ENCODE measurements at regions not wholly inside any gene's neighbourhood (a gene's known extent, or its start where the extent isn't known, plus 50 kb on each side); places are given as distances from the start of the nearest gene placed in this dataset.

DNA sequence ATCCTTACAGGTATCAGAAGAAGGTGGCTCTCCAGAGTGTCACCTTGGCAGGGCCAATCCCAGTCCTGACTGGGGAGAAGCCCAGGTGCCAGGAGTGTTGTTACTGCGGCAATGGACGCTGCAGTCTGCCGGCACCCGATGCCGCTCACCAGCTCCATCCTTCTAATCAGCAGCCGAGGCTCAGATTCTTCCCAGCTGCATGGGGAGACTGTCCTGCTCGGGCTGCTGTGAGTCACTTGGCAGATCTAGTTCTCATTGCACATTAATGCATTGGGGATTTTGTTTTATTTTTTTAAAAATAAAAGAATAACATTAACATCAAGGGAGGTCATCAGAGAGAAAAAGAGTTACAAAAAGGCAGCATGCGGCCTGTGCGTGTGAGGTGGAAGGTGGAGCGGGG lies 115.8 kb downstream of the MTX3 start:
- Histone ChIP-seq H3K4me1 (ENCODE audit: control insufficient read depth, extremely low read depth, insufficient read depth, low read length) (no peaks in the 10 kb centered on the region), H3K27ac (ENCODE audit: control insufficient read depth, insufficient read depth, low read length) (no peak overlapping the region), H3K79me2 (ENCODE audit: control insufficient read depth, insufficient read depth, low read length) (no peaks in the 10 kb centered on the region), H2AFZ (ENCODE audit: control insufficient read depth, low read length) (no peak overlapping the region), H4K20me1 (ENCODE audit: control insufficient read depth, extremely low read depth, insufficient read depth, low read length) (no peaks in the 10 kb centered on the region), H3K36me3 (ENCODE audit: control insufficient read depth in 2 of 2, extremely low read depth in 1 of 2, insufficient read depth in 2 of 2, low read length in 2 of 2) (no peaks in the 10 kb centered on the region), H3K9me3 (ENCODE audit: control insufficient read depth, low read depth, low read length) (no peaks in the 10 kb centered on the region), H3K27me3 (ENCODE audit: control insufficient read depth, extremely low read depth, insufficient read depth, low read length) (peaks cover 23% of the 10 kb centered on the region), H3K4me2 (ENCODE audit: control insufficient read depth, extremely low read depth, insufficient read depth, low read depth, low read length) (no peak overlapping the region), H3K9ac (ENCODE audit: control insufficient read depth, extremely low read depth, insufficient read depth, low read length) (no peak overlapping the region), H3K4me3 (ENCODE audit: control insufficient read depth in 2 of 3, extremely low read depth in 1 of 3, insufficient read depth in 2 of 3, low read depth in 1 of 3, low read length in 3 of 3) (no peak overlapping the region), H3K9me1 (ENCODE audit: control insufficient read depth, extremely low read depth, insufficient read depth, low read length) (no peaks in the 10 kb centered on the region)
- dilution Hi-C loops (cut with MboI; ENCODE audit: extremely low pct_ligation_motif_present, low sequenced_read_pairs), result no loop called here
- TF ChIP-seq, protein P1, sequence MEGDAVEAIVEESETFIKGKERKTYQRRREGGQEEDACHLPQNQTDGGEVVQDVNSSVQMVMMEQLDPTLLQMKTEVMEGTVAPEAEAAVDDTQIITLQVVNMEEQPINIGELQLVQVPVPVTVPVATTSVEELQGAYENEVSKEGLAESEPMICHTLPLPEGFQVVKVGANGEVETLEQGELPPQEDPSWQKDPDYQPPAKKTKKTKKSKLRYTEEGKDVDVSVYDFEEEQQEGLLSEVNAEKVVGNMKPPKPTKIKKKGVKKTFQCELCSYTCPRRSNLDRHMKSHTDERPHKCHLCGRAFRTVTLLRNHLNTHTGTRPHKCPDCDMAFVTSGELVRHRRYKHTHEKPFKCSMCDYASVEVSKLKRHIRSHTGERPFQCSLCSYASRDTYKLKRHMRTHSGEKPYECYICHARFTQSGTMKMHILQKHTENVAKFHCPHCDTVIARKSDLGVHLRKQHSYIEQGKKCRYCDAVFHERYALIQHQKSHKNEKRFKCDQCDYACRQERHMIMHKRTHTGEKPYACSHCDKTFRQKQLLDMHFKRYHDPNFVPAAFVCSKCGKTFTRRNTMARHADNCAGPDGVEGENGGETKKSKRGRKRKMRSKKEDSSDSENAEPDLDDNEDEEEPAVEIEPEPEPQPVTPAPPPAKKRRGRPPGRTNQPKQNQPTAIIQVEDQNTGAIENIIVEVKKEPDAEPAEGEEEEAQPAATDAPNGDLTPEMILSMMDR (optimal IDR thresholded peaks at IDR 0.05 in 1 of 3, IDR thresholded peaks at IDR 0.05 in 1 of 3, conservative IDR thresholded peaks at IDR 0.05 in 1 of 3; ENCODE audit: extremely low read depth in 1 of 3, insufficient read depth in 2 of 3, low read length in 3 of 3), result no peak
- TF ChIP-seq EZH2 (IDR thresholded peaks at IDR 0.05; ENCODE audit: low read length), result no peak
- DNase-seq (ENCODE audit: low read depth, low spot score) (no peak), FAIRE-seq (no peak)

- H3K4me2 ChIP-seq (ENCODE audit: control insufficient read depth, extremely low read depth, insufficient read depth, low read depth, low read length), result no peak overlapping the region
- dilution Hi-C loops (cut with MboI; ENCODE audit: extremely low pct_ligation_motif_present, low sequenced_read_pairs), result no loop called here
- H3K27me3 ChIP-seq (ENCODE audit: control insufficient read depth, extremely low read depth, insufficient read depth, low read length), result peaks cover 29% of the 10 kb centered on the region
- FAIRE-seq (no peak), DNase-seq (ENCODE audit: low read depth, low spot score) (no peak)
- H3K36me3 ChIP-seq (ENCODE audit: control insufficient read depth in 2 of 2, extremely low read depth in 1 of 2, insufficient read depth in 2 of 2, low read length in 2 of 2), result no peaks in the 10 kb centered on the region
- no peak overlapping the region for H3K4me3 ChIP-seq (ENCODE audit: control insufficient read depth in 2 of 3, extremely low read depth in 1 of 3, insufficient read depth in 2 of 3, low read depth in 1 of 3, low read length in 3 of 3)
- no peaks in the 10 kb centered on the region for H3K9me3 ChIP-seq (ENCODE audit: control insufficient read depth, low read depth, low read length)
- no peaks in the 10 kb centered on the region for H4K20me1 ChIP-seq (ENCODE audit: control insufficient read depth, extremely low read depth, insufficient read depth, low read length)
- H2AFZ ChIP-seq (ENCODE audit: control insufficient read depth, low read length), result no peak overlapping the region
- no peaks in the 10 kb centered on the region for H3K79me2 ChIP-seq (ENCODE audit: control insufficient read depth, insufficient read depth, low read length)
- H3K4me1 ChIP-seq (ENCODE audit: control insufficient read depth, extremely low read depth, insufficient read depth, low read length), result no peaks in the 10 kb centered on the region
- TF ChIP-seq, protein P1 (optimal IDR thresholded peaks at IDR 0.05 in 1 of 3, IDR thresholded peaks at IDR 0.05 in 1 of 3, conservative IDR thresholded peaks at IDR 0.05 in 1 of 3; ENCODE audit: extremely low read depth in 1 of 3, insufficient read depth in 2 of 3, low read length in 3 of 3), result no peak
- TF ChIP-seq EZH2 (IDR thresholded peaks at IDR 0.05; ENCODE audit: low read length), result no peak
- H3K9ac ChIP-seq (ENCODE audit: control insufficient read depth, extremely low read depth, insufficient read depth, low read length), result no peak overlapping the region
- H3K27ac ChIP-seq (ENCODE audit: control insufficient read depth, insufficient read depth, low read length), result no peak overlapping the region
- no peaks in the 10 kb centered on the region for H3K9me1 ChIP-seq (ENCODE audit: control insufficient read depth, extremely low read depth, insufficient read depth, low read length)
These were observed 117.9 kb downstream of the MTX3 start for GRCh38 chr5:79873187-79873586.

Data from keratinocyte (primary cell).